HCT116 (cell line): ENCODE measurements at regions not wholly inside any gene's neighbourhood (a gene's known extent, or its start where the extent isn't known, plus 50 kb on each side); places are given as distances from the start of the nearest gene placed in this dataset.

Experiments used
- ATAC-seq: fragments of 200-7000 bp; cut with Tn5 transposase; 2 replicates; pipeline ENCODE4 v1.9.1; 2020; ENCODE audit warnings: mild to moderate bottlenecking, moderate library complexity
- BruUV-seq: library from RNA; stranded (reverse); fragments of 400-500 nt; replicated peaks from 2 replicates; lab custom pipeline; 2021; lab: Mats Ljungman, UMichigan
- CTCF ChIA-PET: fragments of 300-600 bp; sonication (Branson Sonifier 250); formaldehyde crosslinking; loops from one replicate; lab custom pipeline; 2021; ENCODE audit warnings: antibody characterized with exemption; lab: Charles Lee
- POLR2A ChIA-PET: fragments of 300-600, 350-600 bp; sonication (Branson Sonifier 250); formaldehyde crosslinking; loops from one replicate; lab custom pipeline; 2021; ENCODE audit warnings: antibody characterized with exemption; lab: Charles Lee
- RAD21 ChIA-PET, 2 experiments: fragments of 300-600 bp; sonication (Branson Sonifier 250); formaldehyde crosslinking; loops; one replicate each; lab custom pipeline; 2023; ENCODE audit warnings: low total read pairs in 2 of 2; ENCODE audit not compliant: uncharacterized antibody in 2 of 2, unreplicated experiment in 2 of 2, low non-redundant PET in 1 of 2; lab: Charles Lee
- DNase-seq: peaks from one replicate; pipeline ENCODE4 v3.0.0-alpha.2; 2010; ENCODE audit warnings: low read depth, low spot score
- H2AFZ ChIP-seq: fragments of 200-600 bp; shearing (Covaris generic), sonication (generic); 2 replicates; pipeline ENCODE4 v1.6.1; 2017; ENCODE audit warnings: low read depth, mixed run types, mixed read lengths, antibody characterized with exemption, low read length; ENCODE audit not compliant: poor library complexity, severe bottlenecking
- H3K27ac ChIP-seq: 2 replicates; pipeline ENCODE4 v1.5.1; 2012; ENCODE audit warnings: low read depth, low read length
- H3K27me3 ChIP-seq: fragments of 200-600 bp; sonication (generic); 2 replicates; pipeline ENCODE4 v1.6.1; 2016; ENCODE audit warnings: mixed run types, low read length, mixed read lengths; ENCODE audit not compliant: insufficient read depth
- H3K36me3 ChIP-seq, 2 experiments: fragments of 200-500 bp in 1 of 2; fragments of 200-600 bp in 1 of 2; sonication (Bioruptor generic) in 1 of 2; sonication (generic) in 1 of 2; 2 replicates each; pipeline versions ENCODE4 v1.5.1 to v1.6.1; 2014 to 2016; ENCODE audit warnings: low read length in 2 of 2, inconsistent platforms in 1 of 2, mixed read lengths in 1 of 2, mixed run types in 1 of 2; ENCODE audit not compliant: insufficient read depth in 2 of 2, control insufficient read depth in 1 of 2
- H3K4me1 ChIP-seq, 2 experiments: fragments of 200-600 bp in 1 of 2; sonication (generic) in 1 of 2; 2 replicates each; pipeline versions ENCODE4 v1.5.1 to v1.6.1; 2012 to 2017; ENCODE audit warnings: low read length in 2 of 2, inconsistent platforms in 1 of 2, mild to moderate bottlenecking in 1 of 2, mixed read lengths in 1 of 2, mixed run types in 1 of 2, moderate library complexity in 1 of 2; ENCODE audit not compliant: insufficient read depth in 2 of 2, control insufficient read depth in 1 of 2
- H3K4me2 ChIP-seq: fragments of 200-600 bp; sonication (generic); 2 replicates; pipeline ENCODE4 v1.6.1; 2017; ENCODE audit warnings: mixed run types, low read length, mixed read lengths
- H3K4me3 ChIP-seq, 2 experiments: fragments of 200-600 bp in 1 of 2; sonication (generic) in 1 of 2; replicated peaks in 1 of 2; 2 replicates each; pipeline ENCODE4 v1.5.1; 2011 to 2016; ENCODE audit warnings: low read length in 2 of 2, control low read depth in 1 of 2, low read depth in 1 of 2, mild to moderate bottlenecking in 1 of 2, mixed read lengths in 1 of 2, mixed run types in 1 of 2
- H3K79me2 ChIP-seq: fragments of 200-600 bp; sonication (generic); 2 replicates; pipeline ENCODE4 v1.6.1; 2017; ENCODE audit warnings: mild to moderate bottlenecking, mixed run types, low read length, moderate library complexity, mixed read lengths; ENCODE audit not compliant: insufficient read depth
- H3K9ac ChIP-seq: fragments of 200-600 bp; sonication (generic); 2 replicates; pipeline ENCODE4 v1.6.1; 2016; ENCODE audit warnings: low read length, mixed read lengths
- H3K9me2 ChIP-seq: fragments of 200-600 bp; sonication (generic), shearing (Covaris generic); 2 replicates; pipeline ENCODE4 v1.6.1; 2017; ENCODE audit warnings: mixed run types, mild to moderate bottlenecking, moderate library complexity; ENCODE audit not compliant: insufficient read depth
- H3K9me3 ChIP-seq, 2 experiments: fragments of 200-500 bp in 1 of 2; fragments of 200-600 bp in 1 of 2; sonication (Bioruptor generic) in 1 of 2; sonication (generic) in 1 of 2; 2 replicates each; pipeline ENCODE4 v1.6.1; 2014 to 2017; ENCODE audit warnings: low read length in 2 of 2, mixed read lengths in 2 of 2, inconsistent platforms in 1 of 2, low read depth in 1 of 2, mild to moderate bottlenecking in 1 of 2, mixed run types in 1 of 2, moderate library complexity in 1 of 2; ENCODE audit not compliant: control insufficient read depth in 1 of 2, insufficient read depth in 1 of 2
- H4K20me1 ChIP-seq: fragments of 200-600 bp; sonication (generic), shearing (Covaris generic); 2 replicates; pipeline ENCODE4 v1.6.1; 2017; ENCODE audit warnings: mixed run types, mild to moderate bottlenecking, moderate library complexity; ENCODE audit not compliant: insufficient read depth
- ATF3 ChIP-seq: IDR thresholded peaks from 2 replicates; pipeline ENCODE4 v1.6.1; 2012
- CBX3 ChIP-seq: IDR thresholded peaks from 2 replicates; pipeline ENCODE4 v1.6.1; 2012; ENCODE audit warnings: low read depth
- ELF1 ChIP-seq: IDR thresholded peaks from 2 replicates; pipeline ENCODE4 v1.6.1; 2012; ENCODE audit warnings: low read depth, borderline replicate concordance
- EZH2 ChIP-seq: fragments of 200-600 bp; sonication (generic); IDR thresholded peaks from 2 replicates; pipeline ENCODE4 v1.6.1; 2017; ENCODE audit warnings: antibody characterized with exemption, mixed run types
- FOSL1 ChIP-seq: IDR thresholded peaks from 2 replicates; pipeline ENCODE4 v1.6.1; 2012; ENCODE audit warnings: low read depth
- MAX ChIP-seq: IDR thresholded peaks from 2 replicates; pipeline ENCODE4 v1.6.1; 2012
- POLR2A ChIP-seq: IDR thresholded peaks from 2 replicates; pipeline ENCODE4 v1.7.0; 2011; ENCODE audit warnings: borderline replicate concordance; ENCODE audit not compliant: insufficient read depth, insufficient read length; ENCODE audit errors: extremely low read depth
- POLR2AphosphoS5 ChIP-seq: IDR thresholded peaks from 2 replicates; pipeline ENCODE4 v1.6.1; 2011; ENCODE audit warnings: mild to moderate bottlenecking, low read depth, low read length, moderate library complexity
- REST ChIP-seq: IDR thresholded peaks from 2 replicates; pipeline ENCODE4 v1.6.1; 2012; ENCODE audit warnings: low read depth
- SIN3A ChIP-seq: IDR thresholded peaks from 2 replicates; pipeline ENCODE4 v1.6.1; 2012; ENCODE audit warnings: low read depth
- SP1 ChIP-seq: IDR thresholded peaks from 2 replicates; pipeline ENCODE4 v1.6.1; 2012; ENCODE audit warnings: low read depth
- SRF ChIP-seq: IDR thresholded peaks from 2 replicates; pipeline ENCODE4 v1.6.1; 2012; ENCODE audit warnings: low read depth
- TCF7L2 ChIP-seq: IDR thresholded peaks from 2 replicates; pipeline ENCODE4 v1.7.0; 2011; ENCODE audit warnings: borderline replicate concordance, inconsistent platforms; ENCODE audit not compliant: insufficient read depth, insufficient read length; ENCODE audit errors: extremely low read depth
- YY1 ChIP-seq: IDR thresholded peaks from 2 replicates; pipeline ENCODE4 v1.6.1; 2011; ENCODE audit warnings: low read length, low read depth, moderate library complexity, mild to moderate bottlenecking; ENCODE audit not compliant: insufficient replicate concordance; ENCODE audit errors: extremely low read depth
- ZBTB33 ChIP-seq: IDR thresholded peaks from 2 replicates; pipeline ENCODE4 v1.6.1; 2011; ENCODE audit warnings: mild to moderate bottlenecking, low read length, moderate library complexity; ENCODE audit not compliant: insufficient replicate concordance; ENCODE audit errors: extremely low read depth
- ZFX ChIP-seq: fragments of 450-650 bp; IDR thresholded peaks from 2 replicates; pipeline ENCODE4 v1.6.1; 2017
- ZNF274 ChIP-seq: fragments of 200-500 bp; sonication (Bioruptor generic); IDR thresholded peaks from 2 replicates; pipeline ENCODE4 v1.6.1; 2014; ENCODE audit warnings: mild to moderate bottlenecking, low read depth, low read length, inconsistent platforms
- intact Hi-C: fragments of 100-400 bp; cut with micrococcal nuclease; formaldehyde crosslinking; loops from 2 replicates; pipeline ENCODE4 v1.10.0; 2022

- no peaks in the 10 kb centered on the region for H3K79me2 ChIP-seq
- ATAC-seq (no peak), DNase-seq (no peak)
- no peaks in the 10 kb centered on the region for H3K4me1 ChIP-seq
- RAD21 ChIA-PET: no interaction called here
- H3K4me2 ChIP-seq: no peak overlapping the region
- BruUV-seq: no TSS peak
- no peaks in the 10 kb centered on the region for H3K36me3 ChIP-seq
- POLR2A ChIA-PET: no interaction called here
- H3K9me2 ChIP-seq: no peaks in the 10 kb centered on the region
- H3K9me3 ChIP-seq: peaks cover 0 to 15% of the 10 kb centered on the region in 2 experiments; a peak in 2 of 4 replicates
- TF ChIP-seq SIN3A: no peak
- TF ChIP-seq TCF7L2: no peak
- no peak for TF ChIP-seq POLR2AphosphoS5
- no peak for TF ChIP-seq CBX3
- no peak for TF ChIP-seq ZNF274
- TF ChIP-seq SRF: no peak
- TF ChIP-seq REST: no peak
- no peak for TF ChIP-seq SP1
- no peak for TF ChIP-seq EZH2
- no peak for TF ChIP-seq ZFX
- TF ChIP-seq FOSL1: no peak
- no peak for TF ChIP-seq MAX
- TF ChIP-seq ELF1: no peak
- TF ChIP-seq ATF3: no peak
- TF ChIP-seq POLR2A: no peak
- TF ChIP-seq ZBTB33: no peak
- no peak for TF ChIP-seq YY1
- H3K27ac ChIP-seq: no peak overlapping the region
- no peaks in the 10 kb centered on the region for H3K27me3 ChIP-seq
- H3K9ac ChIP-seq: no peak overlapping the region
- intact Hi-C loops: no loop called here
- H2AFZ ChIP-seq: no peak overlapping the region
- no peak overlapping the region for H3K4me3 ChIP-seq
- CTCF ChIA-PET: no interaction called here
- H4K20me1 ChIP-seq: no peaks in the 10 kb centered on the region
These were observed 403.3 kb downstream of the TXNL1 start for GRCh38 chr18:56235071-56235470.
